ENCODE measurements at regions not wholly inside any gene's neighbourhood (a gene's known extent, or its start where the extent isn't known, plus 50 kb on each side); places are given as distances from the start of the nearest gene placed in this dataset.
A peak's percentile ranks its signal among the peaks of the same experiment; 100 is the strongest.

GRCh38 chr7:41020056-41020455 lies 682.8 kb downstream of the INHBA start:
- Histone ChIP-seq H3K4me1 (no peaks in the 10 kb centered on the region), H3K27ac (replicated peaks in 1 of 4) (no peak overlapping the region), H3K36me3 (no peaks in the 10 kb centered on the region), H3K4me3 (no peak overlapping the region), H3K9me3 (no peaks in the 10 kb centered on the region), H3K27me3 (no peaks in the 10 kb centered on the region)
- DNase-seq (ENCODE audit: extremely low spot score) = no peak
- TF ChIP-seq EP300 (IDR thresholded peaks at IDR 0.05) (no peak), POLR2AphosphoS5 (IDR thresholded peaks at IDR 0.05) (no peak), POLR2A (IDR thresholded peaks at IDR 0.05; ENCODE audit: low read depth) (no peak)
- TF ChIP-seq, protein P1, sequence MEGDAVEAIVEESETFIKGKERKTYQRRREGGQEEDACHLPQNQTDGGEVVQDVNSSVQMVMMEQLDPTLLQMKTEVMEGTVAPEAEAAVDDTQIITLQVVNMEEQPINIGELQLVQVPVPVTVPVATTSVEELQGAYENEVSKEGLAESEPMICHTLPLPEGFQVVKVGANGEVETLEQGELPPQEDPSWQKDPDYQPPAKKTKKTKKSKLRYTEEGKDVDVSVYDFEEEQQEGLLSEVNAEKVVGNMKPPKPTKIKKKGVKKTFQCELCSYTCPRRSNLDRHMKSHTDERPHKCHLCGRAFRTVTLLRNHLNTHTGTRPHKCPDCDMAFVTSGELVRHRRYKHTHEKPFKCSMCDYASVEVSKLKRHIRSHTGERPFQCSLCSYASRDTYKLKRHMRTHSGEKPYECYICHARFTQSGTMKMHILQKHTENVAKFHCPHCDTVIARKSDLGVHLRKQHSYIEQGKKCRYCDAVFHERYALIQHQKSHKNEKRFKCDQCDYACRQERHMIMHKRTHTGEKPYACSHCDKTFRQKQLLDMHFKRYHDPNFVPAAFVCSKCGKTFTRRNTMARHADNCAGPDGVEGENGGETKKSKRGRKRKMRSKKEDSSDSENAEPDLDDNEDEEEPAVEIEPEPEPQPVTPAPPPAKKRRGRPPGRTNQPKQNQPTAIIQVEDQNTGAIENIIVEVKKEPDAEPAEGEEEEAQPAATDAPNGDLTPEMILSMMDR (IDR thresholded peaks at IDR 0.05) = no peak
- intact Hi-C loops (cut with DNase I) = no loop called here
- WGBS = 91% methylated on average over 1 of the region's 1 CpG

- intact Hi-C loops (cut with DNase I) = no loop called here
- TF ChIP-seq, protein P1 (IDR thresholded peaks at IDR 0.05) = no peak
- no peak for TF ChIP-seq POLR2AphosphoS5 (IDR thresholded peaks at IDR 0.05)
- TF ChIP-seq POLR2A (IDR thresholded peaks at IDR 0.05; ENCODE audit: low read depth) = no peak
- TF ChIP-seq EP300 (IDR thresholded peaks at IDR 0.05) = no peak
- Histone ChIP-seq H3K4me1 (peaks cover 0 to 9% (median 0%) of the 10 kb centered on the region in 4 donors), H3K4me3 (no peak overlapping the region), H3K36me3 (no peaks in the 10 kb centered on the region), H3K27me3 (no peaks in the 10 kb centered on the region), H3K27ac (replicated peaks in 1 of 4) (no peak overlapping the region), H3K9me3 (no peaks in the 10 kb centered on the region)
- no peak for DNase-seq (ENCODE audit: extremely low spot score)
- WGBS = 93% methylated on average over 5 of the region's 5 CpGs
These were observed 689.8 kb downstream of the INHBA start for GRCh38 chr7:41013117-41013516.

DNA sequence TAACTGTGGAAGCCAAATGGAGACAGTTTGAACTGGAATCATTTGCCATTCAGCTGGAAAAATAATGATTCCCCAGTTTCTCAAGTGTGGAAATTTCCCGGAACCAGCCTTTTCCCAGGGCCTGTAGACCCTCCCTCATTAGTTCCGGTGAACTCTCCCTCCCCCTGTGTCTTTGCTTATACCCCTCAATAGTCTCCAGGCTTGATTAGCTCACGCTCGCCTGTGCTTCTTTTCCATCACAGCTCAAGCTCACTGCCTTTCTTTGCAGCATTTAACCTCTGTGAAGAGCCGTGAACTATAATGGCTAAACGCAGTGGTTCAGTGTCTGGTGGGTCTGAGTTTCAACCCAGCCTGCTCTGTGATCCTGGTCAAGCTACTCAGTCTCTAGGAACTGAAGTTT lies 690.8 kb downstream of the INHBA start:
- TF ChIP-seq, protein P1 (IDR thresholded peaks at IDR 0.05) = no peak
- TF ChIP-seq POLR2A (IDR thresholded peaks at IDR 0.05; ENCODE audit: low read depth) (no peak), EP300 (IDR thresholded peaks at IDR 0.05) (no peak), POLR2AphosphoS5 (IDR thresholded peaks at IDR 0.05) (no peak)
- no peak overlapping the region for H3K27ac ChIP-seq (replicated peaks in 1 of 4)
- no peaks in the 10 kb centered on the region for H3K36me3 ChIP-seq
- H3K4me1 ChIP-seq = peaks cover 0 to 9% (median 0%) of the 10 kb centered on the region in 4 donors
- no peak overlapping the region for H3K4me3 ChIP-seq
- H3K27me3 ChIP-seq = no peaks in the 10 kb centered on the region
- 92% methylated on average over 6 of the region's 6 CpGs for WGBS
- intact Hi-C loops (cut with DNase I) = no loop called here
- H3K9me3 ChIP-seq = no peaks in the 10 kb centered on the region
- DNase-seq (ENCODE audit: extremely low spot score) = no peak

GRCh38 chr7:41010967-41011366 lies 691.9 kb downstream of the INHBA start:
- no peaks in the 10 kb centered on the region for H3K27me3 ChIP-seq
- H3K4me3 ChIP-seq = no peak overlapping the region
- H3K36me3 ChIP-seq = no peaks in the 10 kb centered on the region
- intact Hi-C loops (cut with DNase I) = no loop called here
- no peak for DNase-seq (ENCODE audit: extremely low spot score)
- H3K9me3 ChIP-seq = no peaks in the 10 kb centered on the region
- H3K27ac ChIP-seq (replicated peaks in 1 of 4) = peak overlapping the region in 1 of 4 donors; percentile 3
- WGBS = 58% methylated on average over 4 of the region's 4 CpGs
- H3K4me1 ChIP-seq = peaks cover 0 to 9% (median 0%) of the 10 kb centered on the region in 4 donors
- TF ChIP-seq POLR2A (IDR thresholded peaks at IDR 0.05; ENCODE audit: low read depth) (no peak), EP300 (IDR thresholded peaks at IDR 0.05) (no peak), POLR2AphosphoS5 (IDR thresholded peaks at IDR 0.05) (no peak)
- TF ChIP-seq, protein P1 (IDR thresholded peaks at IDR 0.05) = no peak

- no peaks in the 10 kb centered on the region for H3K36me3 ChIP-seq
- H3K27me3 ChIP-seq = no peaks in the 10 kb centered on the region
- H3K27ac ChIP-seq (replicated peaks in 1 of 4) = peak overlapping the region in 2 of 4 donors; percentile 3 to 65
- H3K9me3 ChIP-seq = no peaks in the 10 kb centered on the region
- TF ChIP-seq, protein P1 (IDR thresholded peaks at IDR 0.05) = no peak
- TF ChIP-seq POLR2AphosphoS5 (IDR thresholded peaks at IDR 0.05) = peak in 1 of 2 donors; percentile 8
- 71% methylated on average over 3 of the region's 3 CpGs for WGBS
- no peak overlapping the region for H3K4me3 ChIP-seq
- no peak for DNase-seq (ENCODE audit: extremely low spot score)
- H3K4me1 ChIP-seq = peaks cover 0 to 9% (median 0%) of the 10 kb centered on the region in 4 donors
- intact Hi-C loops (cut with DNase I) = no loop called here
These were observed 692.5 kb downstream of the INHBA start for GRCh38 chr7:41010418-41010817.
